Progenitor cell of endocrine pancreas (in vitro differentiated cells): ENCODE measurements at regions not wholly inside any gene's neighbourhood (a gene's known extent, or its start where the extent isn't known, plus 50 kb on each side); places are given as distances from the start of the nearest gene placed in this dataset.
"Not testable (repeated sequence)": the region's sequence is repeated elsewhere in the genome, so short reads cannot be mapped to it uniquely, and the experiment has no call there.

Experiments used
- DNase-seq: peaks from one replicate; pipeline ENCODE4 v3.0.0; 2021; ENCODE audit warnings: low spot score; ENCODE audit not compliant: unreplicated experiment
- H3K27ac Mint-ChIP-seq: 2 replicates; pipeline ENCODE4 v1.8.0; 2021; ENCODE audit warnings: mild to moderate bottlenecking, moderate library complexity, mixed read lengths
- H3K27me3 Mint-ChIP-seq: 2 replicates; pipeline ENCODE4 v1.8.0; 2021; ENCODE audit warnings: mixed read lengths
- H3K36me3 Mint-ChIP-seq: 2 replicates; pipeline ENCODE4 v1.8.0; 2022; ENCODE audit warnings: mixed read lengths; ENCODE audit not compliant: insufficient read depth
- H3K4me1 Mint-ChIP-seq: 2 replicates; pipeline ENCODE4 v1.8.0; 2021; ENCODE audit warnings: low read depth, mixed read lengths
- H3K4me3 Mint-ChIP-seq: 2 replicates; pipeline ENCODE4 v1.8.0; 2021; ENCODE audit warnings: low read depth, mild to moderate bottlenecking, moderate library complexity, mixed read lengths
- H3K9me3 Mint-ChIP-seq: 2 replicates; pipeline ENCODE4 v1.8.0; 2021; ENCODE audit warnings: low read depth, mixed read lengths
- TF ChIP-seq, protein P1 (sequence below): fragments of 200-600 bp; sonication (generic); IDR thresholded peaks from one replicate; pipeline ENCODE4 v1.5.0; 2021; ENCODE audit warnings: antibody characterized with exemption, mild to moderate bottlenecking; ENCODE audit not compliant: unreplicated experiment

DNA sequence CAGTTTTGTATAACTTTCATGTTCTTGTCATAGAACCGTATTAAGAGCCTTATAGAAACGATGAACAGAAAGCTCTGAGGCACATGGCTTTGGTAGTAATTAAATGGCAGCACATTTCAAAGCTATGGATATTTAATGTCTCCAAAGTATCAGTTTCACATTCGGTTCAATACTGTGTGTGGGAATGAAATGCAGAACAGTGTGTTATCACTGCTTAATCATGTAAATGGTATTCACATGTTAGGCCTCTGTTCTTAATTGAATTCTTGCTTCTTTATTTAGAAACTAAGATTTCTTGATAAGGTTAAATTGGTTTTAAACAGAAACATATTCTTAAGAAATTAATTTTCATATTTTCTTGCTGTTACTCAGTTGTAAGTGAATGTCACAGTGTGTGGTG is 701.0 kb upstream of the PITX2 start:
- Mint-ChIP-seq H3K4me1 (no peaks in the 10 kb centered on the region), H3K36me3 (no peaks in the 10 kb centered on the region), H3K27me3 (no peaks in the 10 kb centered on the region), H3K9me3 (no peaks in the 10 kb centered on the region), H3K27ac (no peak overlapping the region), H3K4me3 (no peak overlapping the region)
- no peak for DNase-seq
- TF ChIP-seq, protein P1, sequence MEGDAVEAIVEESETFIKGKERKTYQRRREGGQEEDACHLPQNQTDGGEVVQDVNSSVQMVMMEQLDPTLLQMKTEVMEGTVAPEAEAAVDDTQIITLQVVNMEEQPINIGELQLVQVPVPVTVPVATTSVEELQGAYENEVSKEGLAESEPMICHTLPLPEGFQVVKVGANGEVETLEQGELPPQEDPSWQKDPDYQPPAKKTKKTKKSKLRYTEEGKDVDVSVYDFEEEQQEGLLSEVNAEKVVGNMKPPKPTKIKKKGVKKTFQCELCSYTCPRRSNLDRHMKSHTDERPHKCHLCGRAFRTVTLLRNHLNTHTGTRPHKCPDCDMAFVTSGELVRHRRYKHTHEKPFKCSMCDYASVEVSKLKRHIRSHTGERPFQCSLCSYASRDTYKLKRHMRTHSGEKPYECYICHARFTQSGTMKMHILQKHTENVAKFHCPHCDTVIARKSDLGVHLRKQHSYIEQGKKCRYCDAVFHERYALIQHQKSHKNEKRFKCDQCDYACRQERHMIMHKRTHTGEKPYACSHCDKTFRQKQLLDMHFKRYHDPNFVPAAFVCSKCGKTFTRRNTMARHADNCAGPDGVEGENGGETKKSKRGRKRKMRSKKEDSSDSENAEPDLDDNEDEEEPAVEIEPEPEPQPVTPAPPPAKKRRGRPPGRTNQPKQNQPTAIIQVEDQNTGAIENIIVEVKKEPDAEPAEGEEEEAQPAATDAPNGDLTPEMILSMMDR: no peak

DNA sequence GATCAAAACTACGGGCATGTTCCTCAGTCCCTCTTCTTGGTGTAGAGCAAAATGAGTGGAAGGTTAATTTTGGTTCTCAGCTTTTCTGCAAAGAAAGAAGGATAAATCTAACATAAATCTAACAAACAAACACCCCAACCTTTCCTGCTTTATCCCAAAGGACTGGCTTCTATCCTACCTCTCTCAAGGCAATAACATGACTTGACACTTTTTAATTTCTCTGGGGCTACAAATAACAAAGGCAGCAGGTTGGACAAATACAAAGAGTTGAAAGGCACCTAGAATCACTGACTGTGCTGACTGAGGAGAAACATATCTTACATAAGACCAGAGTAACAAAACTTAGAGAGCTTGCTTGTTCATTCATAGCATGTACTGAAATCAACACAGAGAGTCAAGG is 703.6 kb upstream of the PITX2 start:
- no peaks in the 10 kb centered on the region for H3K9me3 Mint-ChIP-seq
- no peaks in the 10 kb centered on the region for H3K27me3 Mint-ChIP-seq
- H3K4me3 Mint-ChIP-seq: no peak overlapping the region
- TF ChIP-seq, protein P1: no peak
- no peak for DNase-seq
- H3K36me3 Mint-ChIP-seq: no peaks in the 10 kb centered on the region
- H3K27ac Mint-ChIP-seq: no peak overlapping the region
- no peaks in the 10 kb centered on the region for H3K4me1 Mint-ChIP-seq

DNA sequence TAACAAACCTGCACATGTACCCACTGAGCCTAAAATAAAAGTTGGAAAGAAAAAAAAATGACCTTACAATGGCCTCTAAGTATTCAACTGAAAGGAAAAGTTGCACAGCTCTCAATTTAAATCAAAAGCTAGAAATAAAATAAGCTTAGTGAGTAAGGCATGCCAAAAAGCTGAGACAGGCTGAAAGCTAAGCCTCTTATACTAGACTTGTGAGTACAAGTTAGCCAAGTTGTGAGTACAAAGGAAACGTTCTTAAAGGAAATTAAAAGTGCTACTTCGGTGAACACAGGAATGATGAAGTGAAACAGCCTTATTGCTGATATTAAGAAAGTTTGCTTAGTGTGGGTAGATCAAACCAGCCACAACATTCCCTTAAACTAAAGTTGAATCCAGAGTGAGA is 707.9 kb upstream of the PITX2 start:
- no peak overlapping the region for H3K27ac Mint-ChIP-seq
- no peaks in the 10 kb centered on the region for H3K4me1 Mint-ChIP-seq
- H3K36me3 Mint-ChIP-seq: no peaks in the 10 kb centered on the region
- H3K27me3 Mint-ChIP-seq: no peaks in the 10 kb centered on the region
- H3K4me3 Mint-ChIP-seq: no peak overlapping the region
- H3K9me3 Mint-ChIP-seq: peaks cover under 1% of the 10 kb centered on the region
- no peak for DNase-seq
- TF ChIP-seq, protein P1: no peak

DNA sequence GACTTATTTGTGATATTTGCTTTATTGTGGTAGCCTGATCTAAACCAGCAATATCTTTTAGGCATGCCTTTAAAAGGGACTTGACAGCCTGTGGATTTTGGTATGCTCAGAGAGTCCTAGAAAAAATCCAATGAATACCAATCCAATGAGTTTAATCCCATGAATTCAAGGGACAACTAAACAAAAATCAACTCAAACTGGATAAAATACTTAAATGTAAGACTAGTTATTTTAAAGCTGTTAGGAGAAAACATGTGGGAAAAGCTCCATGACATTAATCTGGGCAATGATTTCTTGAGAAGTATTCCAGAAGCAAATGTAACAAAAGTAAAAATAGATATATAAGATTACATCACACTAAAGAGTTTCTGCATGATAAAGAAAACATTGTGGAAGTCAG is 711.5 kb upstream of the PITX2 start:
- TF ChIP-seq, protein P1: no peak
- Mint-ChIP-seq H3K27ac (no peak overlapping the region), H3K9me3 (peaks cover 6% of the 10 kb centered on the region), H3K27me3 (no peaks in the 10 kb centered on the region), H3K4me1 (no peaks in the 10 kb centered on the region), H3K4me3 (no peak overlapping the region), H3K36me3 (no peaks in the 10 kb centered on the region)
- no peak for DNase-seq

DNA sequence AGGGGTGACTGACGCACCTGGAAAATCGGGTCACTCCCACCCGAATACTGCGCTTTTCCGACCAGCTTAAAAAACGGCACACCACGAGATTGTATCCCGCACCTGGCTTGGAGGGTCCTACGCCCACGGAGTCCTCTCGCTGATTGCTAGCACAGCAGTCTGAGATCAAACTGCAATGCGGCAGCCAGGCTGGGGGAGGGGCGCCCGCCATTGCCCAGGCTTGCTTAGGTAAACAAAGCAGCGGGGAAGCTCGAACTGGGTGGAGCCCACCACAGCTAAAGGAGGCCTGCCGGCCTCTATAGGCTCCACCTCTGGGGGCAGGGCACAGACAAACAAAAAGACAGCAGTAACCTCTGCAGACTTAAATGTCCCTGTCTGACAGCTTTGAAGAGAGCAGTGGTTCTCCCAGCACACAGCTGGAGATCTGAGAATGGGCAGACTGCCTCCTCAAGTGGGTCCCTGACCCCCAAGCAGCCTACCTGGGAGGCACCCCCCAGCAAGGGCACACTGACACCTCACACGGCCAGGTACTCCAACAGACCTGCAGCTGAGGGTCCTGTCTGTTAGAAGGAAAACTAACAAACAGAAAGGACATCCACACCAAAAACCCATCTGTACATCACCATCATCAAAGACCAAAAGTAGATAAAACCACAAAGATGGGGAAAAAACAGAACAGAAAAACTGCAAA is 714.5 kb upstream of the PITX2 start:
- not testable (repeated sequence) for H3K9me3 Mint-ChIP-seq, H3K36me3 Mint-ChIP-seq, DNase-seq, H3K27ac Mint-ChIP-seq, H3K4me1 Mint-ChIP-seq, H3K27me3 Mint-ChIP-seq
- peak overlapping the region; percentile 40 for H3K4me3 Mint-ChIP-seq

DNA sequence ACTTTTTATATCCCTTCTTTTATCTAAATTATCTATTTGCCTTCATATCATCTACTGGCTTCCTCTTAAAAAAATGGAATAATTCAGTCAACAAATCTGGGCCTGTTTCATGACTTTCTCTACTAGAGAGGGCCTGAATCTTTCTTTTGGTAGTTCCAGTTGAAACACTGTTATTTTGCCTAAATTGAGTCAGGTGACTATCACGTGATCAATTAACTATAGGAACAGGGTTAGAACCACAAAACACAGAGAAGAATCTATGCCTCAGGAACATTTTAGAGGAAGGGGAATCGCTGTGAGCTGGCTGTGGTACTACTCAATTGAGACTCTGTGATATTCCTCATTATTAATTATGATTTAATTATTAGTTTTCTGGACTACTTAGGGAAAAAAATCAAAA is 736.7 kb upstream of the PITX2 start:
- no peak overlapping the region for H3K4me3 Mint-ChIP-seq
- no peaks in the 10 kb centered on the region for H3K4me1 Mint-ChIP-seq
- H3K27me3 Mint-ChIP-seq: no peaks in the 10 kb centered on the region
- TF ChIP-seq, protein P1: no peak
- DNase-seq: no peak
- peaks cover 8% of the 10 kb centered on the region for H3K9me3 Mint-ChIP-seq
- H3K27ac Mint-ChIP-seq: no peak overlapping the region
- no peaks in the 10 kb centered on the region for H3K36me3 Mint-ChIP-seq
